ENCODE measurements at regions not wholly inside any gene's neighbourhood (a gene's known extent, or its start where the extent isn't known, plus 50 kb on each side); places are given as distances from the start of the nearest gene placed in this dataset.

- DNase-seq (ENCODE audit: low spot score) = no peak
- H3K4me1 Mint-ChIP-seq (ENCODE audit: low read depth) = no peaks in the 10 kb centered on the region
- no peaks in the 10 kb centered on the region for H3K36me3 Mint-ChIP-seq (ENCODE audit: low read depth)
- intact Hi-C loops (cut with micrococcal nuclease) = no loop called here
- no peak overlapping the region for H3K27ac Mint-ChIP-seq
- no peak overlapping the region for H3K4me3 Mint-ChIP-seq (ENCODE audit: low read depth)
- no peaks in the 10 kb centered on the region for H3K27me3 Mint-ChIP-seq (ENCODE audit: low read depth)
- no peaks in the 10 kb centered on the region for H3K9me3 Mint-ChIP-seq
Measured at GRCh38 chr2:60000686-60001085, 552.8 kb downstream of the BCL11A start.

DNA sequence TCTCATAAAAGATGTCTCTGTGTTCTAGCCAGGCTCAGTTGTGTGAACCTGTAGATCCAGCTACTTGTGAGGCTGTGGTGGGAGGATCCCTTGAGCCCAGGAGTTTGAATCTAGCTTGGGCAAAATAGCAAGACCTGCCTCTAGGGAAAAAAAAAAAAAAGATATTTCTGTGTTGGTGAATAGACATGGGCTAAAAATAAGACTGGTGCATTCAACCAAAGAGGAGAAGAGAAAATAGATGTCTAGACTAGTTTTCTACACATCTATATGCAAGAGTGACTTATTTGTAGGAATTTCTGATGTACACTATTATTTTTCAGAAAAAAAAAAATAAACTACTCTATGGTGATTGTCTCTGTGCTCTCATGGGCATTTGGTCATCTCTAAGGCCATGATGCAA lies 555.1 kb downstream of the BCL11A start:
- Mint-ChIP-seq H3K27ac (no peak overlapping the region), H3K4me1 (ENCODE audit: low read depth) (no peaks in the 10 kb centered on the region), H3K27me3 (ENCODE audit: low read depth) (no peaks in the 10 kb centered on the region), H3K36me3 (ENCODE audit: low read depth) (no peaks in the 10 kb centered on the region), H3K9me3 (no peaks in the 10 kb centered on the region), H3K4me3 (ENCODE audit: low read depth) (no peak overlapping the region)
- no peak for DNase-seq (ENCODE audit: low spot score)
- intact Hi-C loops (cut with micrococcal nuclease) = no loop called here

- Mint-ChIP-seq H3K27ac (no peak overlapping the region), H3K4me1 (ENCODE audit: low read depth) (no peaks in the 10 kb centered on the region), H3K9me3 (no peaks in the 10 kb centered on the region), H3K4me3 (ENCODE audit: low read depth) (no peak overlapping the region), H3K27me3 (ENCODE audit: low read depth) (no peaks in the 10 kb centered on the region), H3K36me3 (ENCODE audit: low read depth) (no peaks in the 10 kb centered on the region)
- DNase-seq (ENCODE audit: low spot score) = no peak
- intact Hi-C loops (cut with micrococcal nuclease) = no loop called here
Measured at GRCh38 chr2:59997371-59997770, 556.1 kb downstream of the BCL11A start.

- Mint-ChIP-seq H3K4me1 (ENCODE audit: low read depth) (no peaks in the 10 kb centered on the region), H3K9me3 (no peaks in the 10 kb centered on the region), H3K4me3 (ENCODE audit: low read depth) (no peak overlapping the region), H3K27ac (no peak overlapping the region), H3K36me3 (ENCODE audit: low read depth) (no peaks in the 10 kb centered on the region), H3K27me3 (ENCODE audit: low read depth) (no peaks in the 10 kb centered on the region)
- intact Hi-C loops (cut with micrococcal nuclease) = no loop called here
- no peak for DNase-seq (ENCODE audit: low spot score)
Measured at GRCh38 chr2:59996855-59997254, 556.6 kb downstream of the BCL11A start.

DNA sequence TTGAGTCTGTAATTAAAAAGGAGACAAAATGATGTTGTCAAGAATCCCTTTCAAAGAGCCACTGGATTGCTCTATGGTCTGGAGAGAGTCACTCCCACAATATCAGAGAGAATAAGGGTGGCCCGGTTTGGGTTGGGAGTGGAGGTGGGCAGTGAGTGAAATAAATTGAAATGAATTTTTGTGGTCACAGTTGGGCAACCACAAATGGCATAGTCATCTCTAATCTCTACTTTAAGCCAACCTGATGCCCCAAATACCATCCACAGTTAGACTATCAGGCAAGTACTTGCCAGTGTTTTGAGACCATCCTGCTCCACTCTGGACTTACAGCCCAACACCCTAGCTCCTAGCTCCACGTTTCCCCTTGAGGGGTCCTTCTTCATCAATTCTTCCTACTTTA lies 559.7 kb downstream of the BCL11A start:
- Mint-ChIP-seq H3K27ac (no peak overlapping the region), H3K4me3 (ENCODE audit: low read depth) (no peak overlapping the region), H3K27me3 (ENCODE audit: low read depth) (no peaks in the 10 kb centered on the region), H3K9me3 (no peaks in the 10 kb centered on the region), H3K36me3 (ENCODE audit: low read depth) (no peaks in the 10 kb centered on the region), H3K4me1 (ENCODE audit: low read depth) (no peaks in the 10 kb centered on the region)
- DNase-seq (ENCODE audit: low spot score) = no peak
- intact Hi-C loops (cut with micrococcal nuclease) = no loop called here

- Mint-ChIP-seq H3K4me1 (ENCODE audit: low read depth) (no peaks in the 10 kb centered on the region), H3K36me3 (ENCODE audit: low read depth) (no peaks in the 10 kb centered on the region), H3K9me3 (no peaks in the 10 kb centered on the region), H3K4me3 (ENCODE audit: low read depth) (no peak overlapping the region), H3K27me3 (ENCODE audit: low read depth) (no peaks in the 10 kb centered on the region), H3K27ac (no peak overlapping the region)
- no peak for DNase-seq (ENCODE audit: low spot score)
- intact Hi-C loops (cut with micrococcal nuclease) = no loop called here
Measured at GRCh38 chr2:59988341-59988740, 565.1 kb downstream of the BCL11A start.

GRCh38 chr2:59986511-59986910 lies 566.9 kb downstream of the BCL11A start:
- DNase-seq (ENCODE audit: low spot score) = no peak
- Mint-ChIP-seq H3K36me3 (ENCODE audit: low read depth) (no peaks in the 10 kb centered on the region), H3K4me3 (ENCODE audit: low read depth) (no peak overlapping the region), H3K9me3 (no peaks in the 10 kb centered on the region), H3K4me1 (ENCODE audit: low read depth) (no peaks in the 10 kb centered on the region), H3K27me3 (ENCODE audit: low read depth) (no peaks in the 10 kb centered on the region), H3K27ac (no peak overlapping the region)
- intact Hi-C loops (cut with micrococcal nuclease) = no loop called here

DNA sequence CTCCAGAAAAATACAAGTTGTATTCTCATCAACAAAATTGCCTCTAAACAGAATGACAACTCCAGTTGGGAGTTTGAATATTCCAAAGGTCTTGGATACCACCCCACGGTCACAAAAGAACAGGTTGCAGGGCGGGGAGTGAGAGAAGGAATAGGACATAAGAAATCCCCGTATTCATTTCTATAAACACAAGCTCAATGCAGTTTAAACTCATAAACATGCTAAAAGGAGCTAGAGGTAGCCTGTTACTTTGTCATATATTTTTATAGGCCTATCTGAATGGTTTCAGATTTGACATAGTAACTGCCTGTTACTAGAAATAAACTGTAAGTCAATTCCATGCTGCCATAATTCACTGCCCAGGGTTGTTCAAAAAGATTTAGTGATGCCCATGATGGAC lies 567.5 kb downstream of the BCL11A start:
- Mint-ChIP-seq H3K4me1 (ENCODE audit: low read depth) (no peaks in the 10 kb centered on the region), H3K9me3 (no peaks in the 10 kb centered on the region), H3K36me3 (ENCODE audit: low read depth) (no peaks in the 10 kb centered on the region), H3K27ac (no peak overlapping the region), H3K4me3 (ENCODE audit: low read depth) (no peak overlapping the region), H3K27me3 (ENCODE audit: low read depth) (no peaks in the 10 kb centered on the region)
- DNase-seq (ENCODE audit: low spot score) = no peak
- intact Hi-C loops (cut with micrococcal nuclease) = no loop called here

DNA sequence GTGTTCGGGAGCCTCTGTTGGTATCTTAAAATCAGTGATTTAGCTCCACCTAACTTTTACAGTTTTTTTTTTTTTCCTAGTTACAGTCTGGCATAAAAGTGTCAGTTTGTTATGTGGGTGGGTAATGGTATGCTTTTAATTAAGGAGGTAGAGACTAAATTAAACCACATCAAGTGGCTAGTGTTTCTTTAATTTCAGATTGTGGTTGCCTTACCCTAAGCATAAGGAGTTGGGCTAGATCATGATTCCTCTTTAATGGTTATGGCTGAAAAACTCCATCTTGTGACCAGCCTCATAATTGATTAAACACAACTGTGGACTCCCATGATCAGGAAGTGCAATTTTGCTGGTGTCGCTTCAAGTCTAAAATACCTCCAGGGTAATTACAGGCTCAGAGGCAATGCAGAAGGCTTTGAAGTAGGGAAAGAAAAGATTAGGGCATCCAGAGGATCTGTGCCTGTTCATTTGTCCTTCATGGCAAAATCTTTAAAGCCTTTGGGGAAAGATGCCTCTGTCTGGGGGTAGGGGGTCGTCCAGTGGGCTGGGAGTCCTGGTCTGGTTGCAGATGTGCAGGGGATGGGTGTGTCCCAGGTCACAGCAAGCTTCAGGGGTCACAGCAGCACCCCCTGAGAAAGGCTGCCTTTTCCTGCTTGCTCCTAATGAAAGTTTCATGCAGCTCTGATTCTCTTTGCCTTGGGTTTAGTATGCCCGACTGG lies 579.2 kb downstream of the BCL11A start:
- intact Hi-C loops (cut with micrococcal nuclease) = no loop called here
- no peak overlapping the region for H3K4me3 Mint-ChIP-seq (ENCODE audit: low read depth)
- H3K27me3 Mint-ChIP-seq (ENCODE audit: low read depth) = no peaks in the 10 kb centered on the region
- H3K9me3 Mint-ChIP-seq = no peaks in the 10 kb centered on the region
- no peaks in the 10 kb centered on the region for H3K4me1 Mint-ChIP-seq (ENCODE audit: low read depth)
- DNase-seq (ENCODE audit: low spot score) = no peak
- no peaks in the 10 kb centered on the region for H3K36me3 Mint-ChIP-seq (ENCODE audit: low read depth)
- H3K27ac Mint-ChIP-seq = no peak overlapping the region

GRCh38 chr2:59969161-59969560 lies 584.3 kb downstream of the BCL11A start:
- no peak for DNase-seq (ENCODE audit: low spot score)
- no peak overlapping the region for H3K4me3 Mint-ChIP-seq (ENCODE audit: low read depth)
- H3K4me1 Mint-ChIP-seq (ENCODE audit: low read depth) = no peaks in the 10 kb centered on the region
- no peak overlapping the region for H3K27ac Mint-ChIP-seq
- H3K36me3 Mint-ChIP-seq (ENCODE audit: low read depth) = no peaks in the 10 kb centered on the region
- no peaks in the 10 kb centered on the region for H3K9me3 Mint-ChIP-seq
- no peaks in the 10 kb centered on the region for H3K27me3 Mint-ChIP-seq (ENCODE audit: low read depth)
- intact Hi-C loops (cut with micrococcal nuclease) = no loop called here

DNA sequence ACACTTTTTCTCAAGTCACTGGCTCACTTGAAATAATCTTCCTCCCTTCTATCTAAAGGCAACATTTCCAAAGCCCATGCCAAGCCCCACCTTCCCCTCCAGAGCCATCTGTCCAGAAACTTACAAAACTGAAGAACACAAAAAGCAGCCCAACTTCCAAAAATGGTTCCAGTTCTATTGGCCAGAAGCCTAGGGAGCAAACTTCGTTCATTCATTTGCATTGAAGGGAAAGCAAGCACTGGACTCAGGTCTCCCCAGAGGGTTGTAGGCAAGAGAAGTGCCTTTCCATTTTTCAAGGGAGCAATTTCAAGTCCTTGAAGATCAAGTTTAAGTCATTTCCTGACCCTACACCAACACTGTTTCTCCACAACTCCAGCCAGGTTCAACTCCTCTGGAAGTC lies 585.0 kb downstream of the BCL11A start:
- H3K27me3 Mint-ChIP-seq (ENCODE audit: low read depth) = no peaks in the 10 kb centered on the region
- H3K9me3 Mint-ChIP-seq = no peaks in the 10 kb centered on the region
- no peaks in the 10 kb centered on the region for H3K4me1 Mint-ChIP-seq (ENCODE audit: low read depth)
- intact Hi-C loops (cut with micrococcal nuclease) = no loop called here
- DNase-seq (ENCODE audit: low spot score) = no peak
- no peaks in the 10 kb centered on the region for H3K36me3 Mint-ChIP-seq (ENCODE audit: low read depth)
- no peak overlapping the region for H3K27ac Mint-ChIP-seq
- no peak overlapping the region for H3K4me3 Mint-ChIP-seq (ENCODE audit: low read depth)

- no peak overlapping the region for H3K27ac Mint-ChIP-seq
- intact Hi-C loops (cut with micrococcal nuclease) = no loop called here
Measured at GRCh38 chr2:59967691-59968090, 585.8 kb downstream of the BCL11A start.

GRCh38 chr2:59963157-59963556 lies 590.3 kb downstream of the BCL11A start:
- Mint-ChIP-seq H3K27me3 (ENCODE audit: low read depth) (no peaks in the 10 kb centered on the region), H3K36me3 (ENCODE audit: low read depth) (no peaks in the 10 kb centered on the region), H3K4me3 (ENCODE audit: low read depth) (no peak overlapping the region), H3K9me3 (no peaks in the 10 kb centered on the region), H3K4me1 (ENCODE audit: low read depth) (no peaks in the 10 kb centered on the region), H3K27ac (no peak overlapping the region)
- no peak for DNase-seq (ENCODE audit: low spot score)
- intact Hi-C loops (cut with micrococcal nuclease) = no loop called here

More at GRCh38 chr2:59967691-59968090, 585.8 kb downstream of the BCL11A start:
- H3K9me3 Mint-ChIP-seq = no peaks in the 10 kb centered on the region
- no peak for DNase-seq (ENCODE audit: low spot score)
- no peak overlapping the region for H3K4me3 Mint-ChIP-seq (ENCODE audit: low read depth)
- no peaks in the 10 kb centered on the region for H3K36me3 Mint-ChIP-seq (ENCODE audit: low read depth)
- no peaks in the 10 kb centered on the region for H3K27me3 Mint-ChIP-seq (ENCODE audit: low read depth)
- H3K4me1 Mint-ChIP-seq (ENCODE audit: low read depth) = no peaks in the 10 kb centered on the region

- intact Hi-C loops (cut with micrococcal nuclease) = no loop called here
- H3K27me3 Mint-ChIP-seq (ENCODE audit: low read depth) = no peaks in the 10 kb centered on the region
- H3K4me3 Mint-ChIP-seq (ENCODE audit: low read depth) = no peak overlapping the region
- DNase-seq (ENCODE audit: low spot score) = no peak
- no peaks in the 10 kb centered on the region for H3K9me3 Mint-ChIP-seq
- H3K36me3 Mint-ChIP-seq (ENCODE audit: low read depth) = no peaks in the 10 kb centered on the region
- H3K27ac Mint-ChIP-seq = no peak overlapping the region
- no peaks in the 10 kb centered on the region for H3K4me1 Mint-ChIP-seq (ENCODE audit: low read depth)
Measured at GRCh38 chr2:59961746-59962145, 591.7 kb downstream of the BCL11A start.
